HG02623 (cell line): ENCODE measurements at regions not wholly inside any gene's neighbourhood (a gene's known extent, or its start where the extent isn't known, plus 50 kb on each side); places are given as distances from the start of the nearest gene placed in this dataset.
A peak's percentile ranks its signal among the peaks of the same experiment; 100 is the strongest.
"Not testable (repeated sequence)": the region's sequence is repeated elsewhere in the genome, so short reads cannot be mapped to it uniquely, and the experiment has no call there.

Experiments used
- ATAC-seq: cut with Tn5 transposase; IDR thresholded peaks from one replicate; pipeline ENCODE4 v1.9.1; 2021; ENCODE audit warnings: moderate library complexity; ENCODE audit not compliant: unreplicated experiment

GRCh38 chr9:32884482-32884881 is 101.1 kb downstream of the TMEM215 start:
- no peak for ATAC-seq

- ATAC-seq: no peak
These were observed 102.7 kb downstream of the TMEM215 start for GRCh38 chr9:32886021-32886420.

GRCh38 chr9:32894485-32894884 is 106.9 kb downstream of the APTX start:
- ATAC-seq: not testable (repeated sequence)

- ATAC-seq: no peak
These were observed 102.2 kb downstream of the APTX start for GRCh38 chr9:32899181-32899580.

- no peak for ATAC-seq
These were observed 101.7 kb downstream of the APTX start for GRCh38 chr9:32899761-32900160.

GRCh38 chr9:32906213-32906612 is 95.2 kb downstream of the APTX start:
- ATAC-seq: peak; percentile 92

DNA sequence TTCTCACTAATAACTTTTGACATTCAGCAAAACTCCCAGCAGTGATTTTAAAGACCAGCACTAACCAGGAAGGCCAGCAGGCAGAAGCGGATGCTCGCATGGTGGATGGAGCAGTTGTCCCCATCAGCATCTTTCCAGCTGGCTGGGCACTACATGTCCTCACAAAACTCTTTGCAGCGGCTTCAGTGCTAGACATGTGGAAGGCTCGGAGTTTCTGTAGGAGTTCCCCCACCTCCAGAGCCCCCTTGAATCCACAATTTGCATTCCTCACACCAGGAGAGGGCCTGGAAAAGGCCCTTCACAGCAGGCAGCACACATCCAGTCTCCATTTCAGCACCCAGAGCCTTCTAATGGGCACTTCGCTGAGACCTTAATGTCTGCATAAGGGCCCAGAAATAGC is 85.6 kb downstream of the APTX start:
- ATAC-seq: no peak

GRCh38 chr9:32918628-32919027 is 82.8 kb downstream of the APTX start:
- no peak for ATAC-seq
